Cerebellar cortex (tissue), 1 donor: ENCODE measurements at regions not wholly inside any gene's neighbourhood (a gene's known extent, or its start where the extent isn't known, plus 50 kb on each side); places are given as distances from the start of the nearest gene placed in this dataset.
A peak's percentile ranks its signal among the peaks of the same experiment; 100 is the strongest.

Experiments used
- DNase-seq: peaks from one replicate; pipeline ENCODE4 v3.0.0-alpha.2; 2015; ENCODE audit warnings: low spot score

DNA sequence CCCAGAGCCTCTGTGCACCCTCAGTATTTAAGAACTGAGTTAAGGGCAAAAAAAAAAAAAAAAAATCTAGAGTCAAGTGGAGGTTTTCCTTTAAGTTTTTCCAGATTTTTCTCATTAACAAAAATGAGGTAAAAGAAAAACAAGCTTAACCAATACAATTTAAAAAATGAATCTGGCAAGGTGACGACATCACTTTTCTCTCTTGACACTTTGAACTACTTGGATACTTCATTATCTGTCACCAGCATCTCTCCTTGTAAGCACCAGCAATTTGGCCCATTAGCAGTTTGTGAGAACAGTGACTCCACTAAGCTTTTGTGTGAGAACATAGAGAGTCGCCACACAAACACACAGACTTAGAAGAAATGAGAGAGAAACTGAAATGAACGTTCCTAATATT lies 345.7 kb upstream of the SLC30A5 start:
- DNase-seq = no peak

DNA sequence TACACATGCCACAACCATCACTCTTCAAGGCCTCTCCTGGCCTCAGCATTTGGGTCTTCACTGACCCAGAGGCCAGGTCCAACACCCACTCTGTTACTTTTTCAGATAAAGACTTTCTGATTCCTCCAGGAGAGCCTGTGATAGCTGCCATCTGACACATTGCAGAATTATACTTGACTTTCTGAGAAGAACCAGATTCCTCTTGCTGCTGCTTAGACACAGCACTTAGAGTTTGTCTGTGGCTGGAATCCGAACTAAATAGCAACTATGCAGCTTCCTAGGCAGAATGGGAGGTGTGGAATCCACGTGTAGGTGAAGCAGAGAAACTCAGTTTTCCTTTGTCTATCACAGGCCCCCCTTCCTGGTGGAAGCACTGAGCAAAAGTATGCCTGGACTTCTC lies 344.7 kb upstream of the SLC30A5 start:
- no peak for DNase-seq

DNA sequence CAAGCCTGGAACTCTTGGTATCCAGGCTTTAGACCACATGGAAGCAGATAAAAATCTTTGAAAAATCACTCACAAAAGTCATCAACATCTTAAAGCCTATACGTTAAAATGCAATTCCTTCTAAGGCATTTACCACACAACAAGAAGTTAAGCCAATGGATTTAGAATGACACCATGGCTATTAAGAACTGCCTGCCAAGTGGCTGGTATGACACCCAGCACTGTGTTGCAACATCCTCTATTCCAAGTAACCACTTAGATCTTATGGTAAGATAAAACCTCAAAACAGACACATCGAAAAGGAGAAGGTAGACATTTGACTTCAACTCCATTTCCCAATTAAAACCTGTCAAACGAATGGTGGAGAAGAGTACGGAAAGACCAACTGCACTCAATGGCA lies 344.2 kb upstream of the SLC30A5 start:
- DNase-seq = no peak

DNA sequence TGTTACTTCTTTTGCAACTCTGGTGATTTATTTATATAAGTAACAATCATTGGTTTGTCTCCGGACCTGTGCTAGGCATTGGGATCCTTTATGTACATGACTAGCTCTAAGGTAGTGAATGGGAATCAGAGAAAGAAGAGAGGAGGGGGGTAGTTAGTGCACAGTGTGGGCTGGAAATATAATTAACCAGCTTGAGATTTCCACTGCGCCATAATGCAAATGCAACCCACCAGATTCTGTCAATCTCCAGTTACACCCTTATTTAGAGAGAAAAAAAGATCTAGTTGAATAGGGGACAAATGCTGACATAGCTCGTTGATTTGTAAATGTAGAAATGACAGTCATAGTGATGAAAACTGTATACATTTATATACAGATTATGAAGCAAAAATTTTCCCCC lies 342.2 kb upstream of the SLC30A5 start:
- DNase-seq = no peak

DNA sequence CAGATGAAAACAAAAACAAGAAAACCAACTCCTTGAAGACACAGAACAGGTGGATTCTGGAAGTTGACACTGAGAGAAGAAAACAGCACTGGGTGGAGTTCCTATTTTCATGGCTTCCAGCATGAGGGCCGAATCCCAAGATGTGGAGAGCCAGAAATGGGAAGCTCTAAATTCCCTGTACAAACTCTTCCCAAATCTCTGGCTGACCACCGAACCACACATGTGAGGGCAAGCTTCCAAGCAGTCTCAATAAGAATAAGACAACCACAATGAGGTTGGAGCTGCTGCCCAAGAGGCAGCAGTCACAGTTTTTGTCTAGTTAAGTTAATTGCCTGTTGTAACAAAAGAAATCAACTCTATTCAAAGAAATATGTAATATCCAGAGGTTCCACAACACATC lies 339.3 kb upstream of the SLC30A5 start:
- DNase-seq = no peak

DNA sequence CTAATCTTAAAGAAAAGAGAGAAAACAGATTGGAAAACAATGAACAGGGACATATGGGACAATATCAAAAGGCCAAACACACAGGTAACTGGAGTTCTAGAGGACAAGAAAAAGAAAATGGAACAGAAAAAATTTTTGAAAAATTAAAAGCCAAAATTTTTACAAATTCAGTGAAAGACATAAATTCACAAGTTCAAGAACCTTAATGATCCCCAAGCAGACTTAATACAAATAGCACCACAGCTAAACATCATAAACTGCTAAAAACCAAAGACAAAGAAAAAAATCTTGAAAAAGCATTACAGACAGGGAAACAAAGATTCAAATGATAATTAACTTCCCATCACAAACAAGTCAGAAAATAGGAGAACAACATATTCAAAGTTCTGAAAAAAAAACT lies 338.5 kb upstream of the SLC30A5 start:
- DNase-seq = no peak

DNA sequence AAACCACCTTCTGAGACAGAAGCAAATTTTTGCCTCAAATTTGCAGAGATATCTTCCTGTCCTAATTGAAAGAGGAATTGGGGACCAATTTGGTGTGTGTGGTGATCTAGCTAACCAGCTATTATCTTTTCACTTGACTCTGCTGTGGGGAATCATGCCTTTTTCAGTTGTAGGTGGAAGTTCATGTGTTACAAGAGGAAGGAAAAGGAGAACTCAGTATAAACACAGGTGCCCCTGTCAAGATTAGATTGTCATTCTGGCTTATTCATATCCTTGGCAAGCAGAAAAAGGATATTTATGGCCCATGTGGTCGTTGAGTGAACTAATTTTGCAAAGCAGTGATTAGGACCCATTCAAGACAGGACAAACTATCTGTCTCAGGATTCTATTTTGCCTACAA lies 336.8 kb upstream of the SLC30A5 start:
- no peak for DNase-seq

DNA sequence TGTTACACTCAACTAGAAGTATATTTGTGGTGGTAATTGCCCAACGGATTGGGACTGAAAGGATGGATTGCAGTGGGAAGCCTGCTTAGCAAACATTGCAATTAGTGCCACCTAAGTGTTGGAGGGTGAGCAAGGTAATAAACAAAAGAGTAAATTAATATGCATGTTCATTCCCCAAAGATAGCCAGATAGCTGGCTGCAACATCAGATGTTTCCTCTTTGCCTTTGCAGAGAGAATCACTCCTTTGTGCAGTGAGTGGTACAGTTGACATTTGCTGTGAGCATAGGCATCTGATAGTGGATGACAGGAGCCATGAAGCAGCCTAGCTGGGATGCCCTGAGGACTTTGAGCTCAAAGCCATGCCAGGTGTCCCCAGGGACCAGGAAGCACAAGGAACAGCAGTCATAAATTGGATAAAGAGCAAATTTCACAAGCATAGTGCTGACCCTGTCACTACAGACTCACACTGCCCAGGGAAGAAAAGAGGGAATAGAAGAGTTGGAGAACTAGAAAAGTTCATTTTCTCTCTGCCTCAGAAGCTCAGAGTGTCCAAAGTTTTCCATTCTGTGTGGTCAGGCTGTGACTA lies 336.1 kb upstream of the SLC30A5 start:
- DNase-seq = no peak

DNA sequence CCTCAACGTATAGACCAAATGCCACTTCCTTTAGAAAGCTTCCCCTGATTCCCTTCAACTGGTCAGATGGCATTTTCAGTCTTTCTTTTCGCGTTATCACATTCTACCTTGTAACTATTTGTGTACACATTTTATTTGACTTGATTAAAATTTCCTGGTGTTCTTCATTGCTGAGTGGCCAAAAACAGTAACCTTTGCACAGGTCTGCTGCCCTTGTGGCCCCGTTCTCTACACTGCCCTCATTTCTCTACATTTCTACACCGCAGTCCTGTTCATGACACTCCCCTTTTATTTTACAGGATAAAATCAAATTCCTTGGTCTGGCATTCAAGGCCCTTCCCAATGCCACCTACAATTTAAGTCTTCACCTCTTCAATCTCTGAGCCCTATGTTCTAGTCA lies 334.2 kb upstream of the SLC30A5 start:
- no peak for DNase-seq

DNA sequence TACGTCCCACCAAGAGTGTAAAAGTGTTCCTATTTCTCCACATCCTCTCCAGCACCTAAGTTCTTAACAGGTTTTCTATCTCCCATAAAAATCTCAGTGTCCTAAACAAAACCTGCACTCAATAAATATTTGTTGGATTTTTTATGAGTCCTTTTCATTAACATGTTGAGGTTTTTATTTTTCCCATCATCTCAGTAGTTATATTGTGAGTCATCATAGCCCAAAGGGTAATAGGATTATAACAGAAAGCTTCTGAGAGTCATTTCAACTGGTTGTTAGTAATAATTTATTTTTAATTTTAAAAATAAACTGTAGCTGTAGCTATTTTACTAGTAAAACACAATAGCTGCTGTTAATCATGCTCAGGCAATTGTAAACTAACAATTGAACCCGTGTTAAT lies 331.6 kb upstream of the SLC30A5 start:
- DNase-seq = no peak

DNA sequence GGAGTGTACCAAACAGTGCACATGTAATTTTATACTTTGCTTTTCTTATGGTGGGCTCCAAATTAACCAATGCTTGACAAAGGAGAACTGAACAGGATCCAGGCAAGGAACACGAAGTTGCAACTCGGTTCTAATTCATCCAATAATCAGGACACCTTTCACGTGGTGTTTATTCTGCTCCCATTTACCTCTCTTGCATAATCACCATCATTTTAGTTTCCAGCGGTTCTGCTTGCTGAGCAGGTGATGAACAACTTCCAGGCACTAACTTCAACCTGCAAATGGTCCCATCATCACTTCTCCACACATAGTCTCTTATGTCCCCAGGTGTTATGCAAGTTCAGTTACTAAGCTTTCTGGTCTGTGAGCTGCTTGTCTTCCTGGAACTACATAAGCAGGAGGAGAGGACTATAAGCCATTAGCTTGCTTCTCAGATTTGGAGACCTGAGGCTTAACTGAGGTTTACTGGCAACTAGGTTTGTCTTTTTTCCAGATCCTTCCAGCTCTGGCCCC lies 326.8 kb upstream of the SLC30A5 start:
- DNase-seq = no peak

DNA sequence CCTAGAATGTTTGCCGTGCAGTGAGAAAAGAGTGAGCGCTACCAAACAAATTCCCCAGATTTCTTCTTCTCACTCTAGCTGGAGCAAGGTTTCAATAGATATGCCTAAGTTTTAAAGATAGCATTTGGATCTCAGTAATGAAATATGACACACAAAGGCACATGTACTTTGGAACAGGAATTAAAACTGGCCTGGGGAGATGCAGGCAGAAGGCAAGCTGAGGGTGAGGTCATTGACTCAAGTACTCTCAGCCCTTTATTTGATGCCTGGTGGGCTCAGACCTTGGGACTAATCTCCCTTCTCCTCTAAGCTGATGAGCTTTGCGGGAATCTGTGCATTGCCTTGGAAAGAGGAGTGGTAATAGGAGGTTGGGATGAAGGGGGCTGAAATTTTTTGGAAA lies 323.3 kb upstream of the SLC30A5 start:
- DNase-seq = no peak

DNA sequence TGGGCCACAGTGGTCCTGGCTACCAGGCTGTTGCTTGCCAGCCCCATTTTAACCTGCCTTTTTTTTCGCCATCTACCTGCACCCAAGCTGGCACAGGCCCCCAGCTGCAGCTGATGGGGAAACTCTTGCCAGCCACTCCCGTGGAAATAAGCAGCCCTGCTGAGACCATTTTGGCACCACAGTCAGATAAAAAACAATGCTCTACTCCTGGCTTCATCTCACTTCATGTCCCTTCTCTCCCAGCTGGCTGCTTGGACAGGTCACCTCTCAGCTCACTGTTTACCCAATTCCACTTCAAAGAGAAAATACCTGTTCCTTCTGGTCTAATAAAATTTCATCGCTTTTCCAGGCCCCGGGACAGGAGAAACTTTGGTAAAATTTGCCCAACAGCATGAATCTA lies 322.6 kb upstream of the SLC30A5 start:
- DNase-seq = peak; percentile 59

DNA sequence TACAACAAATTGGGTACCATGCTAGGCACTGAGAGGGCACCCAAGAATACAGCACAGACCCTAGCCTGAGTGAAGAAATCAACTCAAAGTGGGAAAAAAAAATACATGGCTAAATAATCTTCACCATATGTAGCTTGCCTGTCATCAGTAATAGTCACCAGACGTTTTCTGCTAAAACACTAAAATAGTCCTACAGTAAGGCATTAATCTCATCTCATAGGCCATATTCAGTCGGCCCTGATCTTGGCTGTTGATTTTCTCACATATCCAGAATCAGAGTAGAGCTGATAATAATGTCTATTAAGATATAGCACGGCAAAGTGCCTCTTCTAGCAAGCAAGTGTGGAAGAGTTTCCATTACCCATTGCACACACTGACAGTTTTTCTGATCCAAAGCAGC lies 322.1 kb upstream of the SLC30A5 start:
- DNase-seq = no peak

DNA sequence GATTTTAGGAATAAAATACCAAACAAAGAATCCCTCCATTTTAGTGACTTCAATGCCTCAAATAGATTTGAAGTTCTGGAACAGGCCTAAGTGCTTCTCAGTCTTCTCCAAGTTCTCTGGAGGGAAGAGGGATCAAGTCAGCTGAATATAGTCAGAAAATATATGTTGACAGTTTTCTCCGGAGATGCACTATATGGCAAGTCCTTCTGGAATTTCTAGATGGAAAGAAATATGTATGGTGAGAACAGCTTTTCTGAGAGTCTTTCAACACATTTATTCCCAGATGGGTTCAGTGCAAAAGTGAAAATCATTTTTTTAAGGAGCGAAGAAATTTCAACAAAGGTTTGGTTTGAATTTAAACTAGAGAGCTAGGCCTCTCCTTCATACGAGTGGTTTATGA lies 317.4 kb upstream of the SLC30A5 start:
- DNase-seq = no peak

DNA sequence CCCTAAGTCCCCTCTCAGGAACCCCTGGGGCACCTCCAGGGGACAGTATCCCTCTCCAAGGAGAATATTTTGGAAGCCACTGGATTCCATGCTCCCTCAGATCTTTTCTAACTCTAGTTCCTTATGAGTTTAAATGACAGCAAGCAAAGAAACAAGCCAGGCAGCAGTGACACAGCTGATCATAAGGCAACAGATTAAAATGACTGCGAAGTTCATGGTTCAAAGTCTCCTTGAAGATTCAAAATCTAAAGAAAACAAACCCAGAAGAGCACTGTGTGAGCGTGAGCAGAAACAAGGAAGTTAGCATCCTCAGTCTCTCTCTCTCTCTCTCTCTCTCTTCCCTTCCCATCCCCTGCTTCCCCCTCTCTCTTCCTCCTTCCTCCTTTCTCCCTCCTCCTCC lies 316.7 kb upstream of the SLC30A5 start:
- DNase-seq = no peak

DNA sequence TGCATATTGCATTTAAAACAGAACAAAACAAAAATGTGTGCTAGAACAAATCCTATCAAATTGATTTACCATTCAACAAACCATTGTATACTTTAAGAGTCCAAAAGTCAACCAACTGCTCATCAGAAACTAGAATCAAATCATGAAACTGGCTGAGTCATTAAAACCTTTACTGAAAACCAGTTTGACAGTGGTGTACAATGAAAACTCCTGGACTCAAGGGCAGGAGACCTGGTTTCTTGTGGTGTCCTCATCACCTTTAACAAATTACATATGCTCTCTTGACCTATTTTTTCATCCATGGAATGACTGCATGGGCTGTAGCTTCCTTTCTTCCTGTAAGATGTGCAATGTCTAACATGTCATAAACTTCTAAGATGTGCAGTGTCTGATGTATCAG lies 315.3 kb upstream of the SLC30A5 start:
- no peak for DNase-seq

DNA sequence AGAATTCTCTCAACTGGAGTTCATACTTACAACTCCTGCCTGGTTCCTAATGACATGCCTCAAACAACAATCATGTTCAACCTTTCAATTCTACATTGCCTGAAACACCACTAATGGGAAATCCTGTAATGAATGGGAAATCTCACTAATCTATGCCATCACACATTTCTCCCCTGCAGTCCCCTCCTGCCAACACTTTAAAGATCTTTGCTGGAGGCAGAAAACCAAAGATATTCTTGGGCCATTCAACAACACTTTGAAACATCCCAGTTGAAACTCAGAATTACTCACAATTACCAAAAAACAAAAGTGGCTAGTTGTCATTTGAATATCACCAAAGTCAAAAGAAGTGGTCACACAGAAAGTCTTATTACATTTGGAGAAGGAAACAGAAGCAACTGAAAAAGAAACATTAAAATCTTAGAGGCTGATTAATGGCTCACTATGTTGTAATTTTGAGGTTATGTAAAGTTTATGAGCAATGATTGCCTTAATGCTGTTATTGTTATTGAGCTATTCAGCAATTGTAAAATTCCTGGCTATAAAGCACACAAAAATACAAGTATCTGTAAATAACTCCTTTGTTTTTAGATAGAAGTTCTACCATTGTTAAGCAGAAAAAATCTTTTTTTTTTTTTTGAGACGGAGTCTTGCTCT lies 313.4 kb upstream of the SLC30A5 start:
- DNase-seq = no peak

DNA sequence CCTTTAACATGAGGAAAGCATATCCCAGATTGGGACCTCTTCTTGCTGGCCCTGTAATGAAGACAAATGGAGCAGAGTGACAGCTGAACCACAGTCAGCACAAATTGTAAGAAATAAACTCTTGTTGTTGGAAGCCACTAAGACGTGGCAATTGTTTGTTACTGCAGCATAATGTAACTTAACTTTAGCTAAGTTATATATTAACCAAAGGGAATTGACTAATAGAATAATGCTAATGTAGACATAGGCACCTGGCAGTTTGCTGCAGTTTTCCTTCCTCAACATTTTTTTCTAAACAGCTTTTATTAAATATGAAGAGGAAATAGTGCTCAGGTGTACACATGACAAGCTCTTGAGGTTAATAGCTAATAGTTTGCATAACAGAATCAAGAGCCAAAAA lies 300.7 kb upstream of the SLC30A5 start:
- DNase-seq = no peak

DNA sequence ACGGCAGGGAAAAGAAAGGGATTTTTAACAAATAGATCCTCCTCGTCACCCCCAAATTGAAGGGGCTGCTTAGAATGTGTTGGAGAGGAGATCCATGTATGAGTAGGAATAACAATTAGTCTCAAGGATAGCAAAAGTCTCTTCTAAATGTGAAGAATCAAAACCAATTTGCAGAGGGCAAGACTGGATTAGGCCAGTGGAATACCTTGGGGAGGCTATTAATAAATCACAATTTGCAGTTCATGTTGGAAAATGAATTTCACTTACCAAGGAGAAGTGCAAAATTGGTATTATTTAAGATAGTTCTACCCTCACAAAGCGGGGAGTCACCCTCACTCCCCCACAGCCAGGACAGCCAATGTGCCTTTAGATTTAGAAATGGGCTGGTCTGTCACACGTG lies 299.8 kb upstream of the SLC30A5 start:
- no peak for DNase-seq

DNA sequence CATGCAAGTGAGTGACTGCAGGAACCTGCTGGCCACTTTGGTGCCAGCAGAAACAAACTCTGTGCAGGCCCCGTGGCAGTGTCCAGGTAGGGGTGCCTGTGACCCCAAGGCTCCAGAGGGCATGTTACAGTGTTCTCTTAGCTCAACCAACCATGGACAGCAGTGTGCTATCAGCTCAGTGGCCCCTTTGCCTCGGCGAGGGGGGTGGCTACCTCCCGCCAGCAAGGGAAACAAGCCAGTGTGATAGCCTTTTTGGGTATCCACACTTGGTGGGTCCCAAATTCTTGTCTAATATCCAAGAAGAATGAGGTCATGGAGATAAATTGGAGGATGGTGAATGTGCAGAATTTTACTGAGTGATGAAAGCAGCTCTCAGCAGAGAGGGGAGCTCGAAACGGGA lies 298.6 kb upstream of the SLC30A5 start:
- no peak for DNase-seq

DNA sequence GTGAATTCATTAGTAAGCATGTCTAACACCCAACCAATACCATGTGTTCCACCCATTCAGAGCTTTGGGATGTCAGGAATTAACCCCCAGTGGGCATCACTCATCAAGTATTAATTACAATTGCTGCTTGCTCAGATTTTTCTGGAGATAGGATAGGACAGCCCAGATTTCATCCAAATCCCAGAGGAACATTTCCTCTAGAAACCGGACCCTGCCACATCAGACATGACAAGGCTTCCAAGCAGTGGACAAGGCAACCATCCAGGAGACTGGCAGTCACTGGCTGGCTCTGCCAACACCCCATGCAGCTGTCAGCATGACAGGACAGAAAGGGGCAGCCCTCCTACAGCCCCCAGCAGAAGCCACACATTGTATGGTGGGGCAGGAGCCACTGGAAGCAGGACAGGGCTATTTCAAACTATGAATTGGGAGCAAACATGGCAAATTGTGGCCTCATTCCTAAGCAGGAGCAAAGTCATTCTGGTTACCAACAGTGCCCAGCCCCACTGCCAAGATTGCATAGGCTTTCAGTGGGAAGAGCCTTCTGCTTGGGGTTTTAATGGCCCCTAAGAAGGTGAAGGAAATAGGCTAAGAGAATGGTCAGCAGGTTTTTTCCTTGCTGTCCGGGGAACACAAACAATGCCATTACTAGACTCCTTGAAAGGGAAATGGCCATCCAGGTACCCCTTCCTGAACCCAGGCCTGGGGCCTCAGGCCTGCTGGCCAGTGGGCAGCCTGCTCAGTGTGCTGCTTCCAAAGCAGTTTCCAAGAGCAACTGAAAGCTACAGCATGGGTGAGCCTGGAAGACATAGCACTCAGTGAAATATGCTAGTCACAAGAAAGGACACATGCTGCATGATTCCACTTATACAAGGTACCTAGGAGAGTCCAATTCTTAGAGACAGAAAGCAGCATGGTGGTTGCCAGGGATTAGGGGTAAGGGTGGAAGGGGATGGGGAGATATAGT lies 294.7 kb upstream of the SLC30A5 start:
- DNase-seq = peak; percentile 3

DNA sequence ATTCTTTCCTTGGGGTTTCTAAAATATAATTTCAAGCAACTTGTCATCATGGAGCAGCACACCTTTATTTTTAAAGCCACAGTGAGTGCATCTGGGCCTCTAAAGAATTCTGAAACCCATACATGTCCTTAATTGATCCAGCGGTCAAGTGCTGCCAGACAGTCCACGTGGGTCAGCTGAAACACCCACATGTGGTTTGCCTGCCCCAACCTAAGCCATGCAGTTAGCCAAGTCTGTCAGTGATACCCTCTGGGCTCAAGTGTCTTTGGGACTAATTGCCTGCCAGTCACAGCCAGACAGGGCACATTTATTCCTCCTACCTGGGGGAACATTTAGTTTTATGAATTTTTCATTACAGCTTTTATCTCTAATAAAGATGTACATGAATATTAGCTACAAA lies 291.4 kb upstream of the SLC30A5 start:
- DNase-seq = no peak
